IMR-90 (cell line): ENCODE measurements at regions not wholly inside any gene's neighbourhood (a gene's known extent, or its start where the extent isn't known, plus 50 kb on each side); places are given as distances from the start of the nearest gene placed in this dataset.

ENCODE experiments used
- ATAC-seq: fragments of 200-7000 bp; cut with Tn5 transposase; 2 replicates; pipeline ENCODE4 v1.9.1; 2020; ENCODE audit warnings: low read depth, mild to moderate bottlenecking, moderate library complexity
- BruUV-seq: library from RNA; stranded (reverse); fragments of 400-500 nt; replicated peaks from 2 replicates; lab custom pipeline; 2021; lab: Mats Ljungman, UMichigan
- CTCF ChIA-PET: fragments of 300-600 bp; formaldehyde crosslinking; extraction: SDS; loops from one replicate; lab custom pipeline; 2021; ENCODE audit warnings: antibody characterized with exemption; lab: Yijun Ruan, JAX
- POLR2A ChIA-PET: fragments of 300-600 bp; sonication (Branson Sonifier 250); formaldehyde crosslinking; loops from one replicate; lab custom pipeline; 2022; ENCODE audit warnings: antibody characterized with exemption; ENCODE audit not compliant: unreplicated experiment; lab: Charles Lee
- DNase-seq: peaks from one replicate; pipeline ENCODE4 v3.0.0; 2013
- H2AFZ ChIP-seq: replicated peaks from 2 replicates; pipeline ENCODE3; 2013; ENCODE audit warnings: low read length, mild to moderate bottlenecking; ENCODE audit not compliant: poor library complexity
- H2AK5ac ChIP-seq: 2 replicates; pipeline ENCODE4 v1.6.1; 2013; ENCODE audit warnings: low read depth, low read length, inconsistent platforms
- H2AK9ac ChIP-seq: replicated peaks from 2 replicates; pipeline ENCODE3; 2013; ENCODE audit warnings: mild to moderate bottlenecking, low read depth, low read length, moderate library complexity; ENCODE audit not compliant: poor library complexity
- H2BK120ac ChIP-seq: 2 replicates; pipeline ENCODE4 v1.6.1; 2013; ENCODE audit warnings: low read depth, low read length, inconsistent platforms
- H2BK15ac ChIP-seq: 3 replicates; pipeline ENCODE4 v1.6.1; 2013; ENCODE audit warnings: low read depth, low read length, inconsistent platforms
- H2BK20ac ChIP-seq: 2 replicates; pipeline ENCODE4 v1.6.1; 2013; ENCODE audit warnings: low read depth, mild to moderate bottlenecking, inconsistent platforms, low read length, moderate library complexity
- H2BK5ac ChIP-seq: 2 replicates; pipeline ENCODE4 v1.6.1; 2013; ENCODE audit warnings: mild to moderate bottlenecking, low read depth, low read length, inconsistent platforms; ENCODE audit not compliant: poor library complexity, severe bottlenecking
- H3K14ac ChIP-seq: replicated peaks from 2 replicates; pipeline ENCODE4 v1.6.1; 2013; ENCODE audit warnings: low read depth, low read length, inconsistent platforms
- H3K18ac ChIP-seq: 2 replicates; pipeline ENCODE4 v1.6.1; 2013; ENCODE audit warnings: low read depth, low read length, control low read depth
- H3K23ac ChIP-seq: 2 replicates; pipeline ENCODE4 v1.6.1; 2013; ENCODE audit warnings: low read depth, low read length, inconsistent platforms
- H3K27ac ChIP-seq: 2 replicates; pipeline ENCODE4 v1.5.1; 2013; ENCODE audit warnings: mild to moderate bottlenecking, control low read depth, low read length; ENCODE audit not compliant: insufficient read depth
- H3K27me3 ChIP-seq: 2 replicates; pipeline ENCODE4 v1.6.1; 2013; ENCODE audit warnings: low read length; ENCODE audit not compliant: control insufficient read depth, insufficient read depth
- H3K36me3 ChIP-seq: 2 replicates; pipeline ENCODE4 v1.6.1; 2013; ENCODE audit warnings: low read length, mixed read lengths; ENCODE audit not compliant: control insufficient read depth, insufficient read depth
- H3K4ac ChIP-seq: 2 replicates; pipeline ENCODE4 v1.6.1; 2013; ENCODE audit warnings: low read depth, low read length, inconsistent platforms
- H3K4me1 ChIP-seq: 2 replicates; pipeline ENCODE4 v1.6.1; 2013; ENCODE audit warnings: low read length, mixed read lengths; ENCODE audit not compliant: control insufficient read depth, insufficient read depth
- H3K4me2 ChIP-seq: 2 replicates; pipeline ENCODE4 v1.6.1; 2013; ENCODE audit warnings: low read depth, mild to moderate bottlenecking, control low read depth, low read length, moderate library complexity
- H3K4me3 ChIP-seq: 2 replicates; pipeline ENCODE4 v1.5.1; 2013; ENCODE audit warnings: low read depth, mild to moderate bottlenecking, control low read depth, low read length, moderate library complexity; ENCODE audit not compliant: insufficient read depth
- H3K56ac ChIP-seq: 2 replicates; pipeline ENCODE4 v1.6.1; 2013; ENCODE audit warnings: low read length, inconsistent platforms; ENCODE audit not compliant: insufficient read depth; ENCODE audit errors: extremely low read depth
- H3K79me1 ChIP-seq, 2 experiments: 2 replicates each; pipeline ENCODE4 v1.6.1; 2013; ENCODE audit warnings: low read length in 2 of 2, inconsistent platforms in 1 of 2, low read depth in 1 of 2
- H3K9ac ChIP-seq: 2 replicates; pipeline ENCODE4 v1.6.1; 2013; ENCODE audit warnings: low read depth, low read length, control low read depth
- H3K9me1 ChIP-seq: 2 replicates; pipeline ENCODE4 v1.6.1; 2013; ENCODE audit warnings: low read length, inconsistent platforms; ENCODE audit not compliant: insufficient read depth
- H3K9me3 ChIP-seq: 2 replicates; pipeline ENCODE4 v1.6.1; 2013; ENCODE audit warnings: low read length; ENCODE audit not compliant: control insufficient read depth, insufficient read depth
- H4K20me1 ChIP-seq: 2 replicates; pipeline ENCODE4 v1.6.1; 2013; ENCODE audit warnings: low read length, inconsistent platforms; ENCODE audit not compliant: insufficient read depth
- H4K5ac ChIP-seq: 2 replicates; pipeline ENCODE4 v1.6.1; 2013; ENCODE audit warnings: mild to moderate bottlenecking, low read depth, low read length, control low read depth
- H4K8ac ChIP-seq, 2 experiments: 2 replicates each; pipeline ENCODE4 v1.6.1; 2013; ENCODE audit warnings: low read depth in 2 of 2, low read length in 2 of 2, control low read depth in 1 of 2, inconsistent platforms in 1 of 2
- H4K91ac ChIP-seq: 2 replicates; pipeline ENCODE4 v1.6.1; 2013; ENCODE audit warnings: low read depth, low read length, inconsistent platforms; ENCODE audit not compliant: insufficient read depth
- BHLHE40 ChIP-seq: fragments of 150-350 bp; IDR thresholded peaks from 2 replicates; pipeline ENCODE4 v1.6.1; 2016; ENCODE audit warnings: mild to moderate bottlenecking, low read depth, low read length
- CEBPB ChIP-seq: IDR thresholded peaks from 2 replicates; pipeline ENCODE4 v1.6.1; 2012; ENCODE audit warnings: low read depth, low read length, improper control_type of control experiment
- CHD1 ChIP-seq: IDR thresholded peaks from 2 replicates; pipeline ENCODE4 v1.6.1; 2012; ENCODE audit warnings: low read depth, low read length, improper control_type of control experiment
- CTCF ChIP-seq: conservative IDR thresholded peaks from 2 replicates; pipeline ENCODE4 v1.5.1; 2012; ENCODE audit warnings: mild to moderate bottlenecking, low read depth, low read length, improper control_type of control experiment
- ELK1 ChIP-seq: fragments of 150-350 bp; IDR thresholded peaks from 2 replicates; pipeline ENCODE4 v1.6.1; 2016; ENCODE audit warnings: low read depth, mild to moderate bottlenecking, low read length, moderate library complexity, borderline replicate concordance
- FOS ChIP-seq: fragments of 150-350 bp; IDR thresholded peaks from 2 replicates; pipeline ENCODE4 v1.6.1; 2016; ENCODE audit warnings: low read depth, low read length
- MAFK ChIP-seq: IDR thresholded peaks from 2 replicates; pipeline ENCODE4 v1.6.1; 2012; ENCODE audit warnings: low read depth, low read length, improper control_type of control experiment
- MAZ ChIP-seq: IDR thresholded peaks from 2 replicates; pipeline ENCODE4 v1.6.1; 2012; ENCODE audit warnings: low read depth, mild to moderate bottlenecking, low read length, improper control_type of control experiment, moderate library complexity, borderline replicate concordance
- MXI1 ChIP-seq: IDR thresholded peaks from 2 replicates; pipeline ENCODE4 v1.6.1; 2012; ENCODE audit warnings: low read depth, mild to moderate bottlenecking, low read length, moderate library complexity, borderline replicate concordance
- NFE2L2 ChIP-seq: fragments of 150-350 bp; IDR thresholded peaks from 2 replicates; pipeline ENCODE4 v1.6.1; 2016; ENCODE audit warnings: low read depth, mild to moderate bottlenecking, low read length
- POLR2A ChIP-seq: IDR thresholded peaks from 2 replicates; pipeline ENCODE4 v1.6.1; 2012; ENCODE audit warnings: mild to moderate bottlenecking, low read depth, low read length
- RAD21 ChIP-seq: IDR thresholded peaks from 2 replicates; pipeline ENCODE4 v1.6.1; 2012; ENCODE audit warnings: low read length, improper control_type of control experiment
- RCOR1 ChIP-seq: IDR thresholded peaks from 2 replicates; pipeline ENCODE4 v1.6.1; 2012; ENCODE audit warnings: mild to moderate bottlenecking, low read length, improper control_type of control experiment; ENCODE audit not compliant: insufficient replicate concordance
- RFX5 ChIP-seq: IDR thresholded peaks from 2 replicates; pipeline ENCODE4 v1.8.0; 2012; ENCODE audit warnings: low read depth, mild to moderate bottlenecking, low read length, moderate library complexity
- SMC3 ChIP-seq: fragments of 150-350 bp; IDR thresholded peaks from 2 replicates; pipeline ENCODE4 v1.6.1; 2016; ENCODE audit warnings: low read depth, mild to moderate bottlenecking, antibody characterized with exemption, low read length, moderate library complexity
- USF2 ChIP-seq: fragments of 150-350 bp; IDR thresholded peaks from 2 replicates; pipeline ENCODE4 v1.6.1; 2017; ENCODE audit warnings: mild to moderate bottlenecking, antibody characterized with exemption, low read length, low read depth
- WGBS, 2 experiments: methylation state at CpG; one replicate each; pipeline versions ENCODE4 v1.1.5 to v1.1.7; 2013; ENCODE audit warnings: missing lambda C conversion rate in 2 of 2; ENCODE audit not compliant: insufficient read length in 1 of 2; ENCODE audit errors: extremely low coverage in 2 of 2; 5-methylcytosine and 5-hydroxymethylcytosine counted together
- dilution Hi-C: fragments of 300-500 bp; cut with HindIII; formaldehyde crosslinking; loops from one replicate; pipeline ENCODE4 v1.14.3; 2018; ENCODE audit warnings: low sequenced_read_pairs; ENCODE audit not compliant: unreplicated experiment
- in situ Hi-C: fragments of 300-500 bp; cut with MboI; formaldehyde crosslinking; loops from 3 replicates; pipeline ENCODE4 v1.14.3; 2019; ENCODE audit warnings: low sequenced_read_pairs, inconsistent platforms, mixed read lengths
- intact Hi-C: fragments of 100-400 bp; cut with micrococcal nuclease; formaldehyde crosslinking; loops from 2 replicates; pipeline ENCODE4 v1.10.0; 2022

GRCh38 chr2:87401726-87402345 lies 346.1 kb upstream of the PLGLB2 start:
- dilution Hi-C loops, result no loop called here
- H3K27me3 ChIP-seq, result no peaks in the 10 kb centered on the region
- H3K14ac ChIP-seq, result no peak overlapping the region
- no peak overlapping the region for H2BK5ac ChIP-seq
- H2BK20ac ChIP-seq, result no peak overlapping the region
- ChIA-PET POLR2A (no interaction called here), CTCF (no interaction called here)
- H3K9me1 ChIP-seq, result no peaks in the 10 kb centered on the region
- no peak for DNase-seq
- H3K56ac ChIP-seq, result no peak overlapping the region
- 74% methylated on average over 10 of the region's 16 CpGs; no CpG with 5 or more reads in 1 of the 2 experiments for WGBS, 2 experiments
- no peak overlapping the region for H3K4me2 ChIP-seq
- H4K20me1 ChIP-seq, result no peaks in the 10 kb centered on the region
- H3K18ac ChIP-seq, result no peak overlapping the region
- H4K5ac ChIP-seq, result no peak overlapping the region
- no peak overlapping the region for H4K8ac ChIP-seq
- H2BK120ac ChIP-seq, result no peak overlapping the region
- H3K36me3 ChIP-seq, result no peaks in the 10 kb centered on the region
- no peak overlapping the region for H2AK5ac ChIP-seq
- H3K4ac ChIP-seq, result no peak overlapping the region
- in situ Hi-C loops, result no loop called here
- no peak overlapping the region for H2AK9ac ChIP-seq
- BruUV-seq, result no TSS peak
- intact Hi-C loops, result no loop called here
- no peak overlapping the region for H3K23ac ChIP-seq
- no peak overlapping the region for H3K9ac ChIP-seq
- TF ChIP-seq RAD21 (no peak), MAZ (no peak), SMC3 (no peak), BHLHE40 (no peak), CTCF (no peak), RCOR1 (no peak), MXI1 (no peak), FOS (no peak), RFX5 (no peak), NFE2L2 (no peak), CEBPB (no peak), USF2 (no peak), MAFK (no peak), CHD1 (no peak), POLR2A (no peak), ELK1 (no peak)
- peaks cover 1% of the 10 kb centered on the region; the same call in 1 of the 2 replicates for H3K9me3 ChIP-seq
- ATAC-seq, result no peak
- no peak overlapping the region for H3K4me3 ChIP-seq
- no peak overlapping the region for H2AFZ ChIP-seq
- H3K79me1 ChIP-seq, result no peaks in the 10 kb centered on the region
- H4K91ac ChIP-seq, result no peak overlapping the region
- H2BK15ac ChIP-seq, result no peak overlapping the region
- H3K4me1 ChIP-seq, result no peaks in the 10 kb centered on the region
- no peak overlapping the region for H3K27ac ChIP-seq
